RWPE2 (cell line): ENCODE measurements at regions not wholly inside any gene's neighbourhood (a gene's known extent, or its start where the extent isn't known, plus 50 kb on each side); places are given as distances from the start of the nearest gene placed in this dataset.

Source experiments
- ATAC-seq: fragments of 200-7000 bp; cut with Tn5 transposase; 3 replicates; pipeline ENCODE4 v1.9.1; 2021; ENCODE audit warnings: low read depth
- DNase-seq: peaks from one replicate; pipeline ENCODE4 v3.0.0-alpha.2; 2020; ENCODE audit warnings: low spot score
- H3K27ac ChIP-seq: fragments of 450-650 bp; 2 replicates; pipeline ENCODE4 v1.5.1; 2017; ENCODE audit warnings: mild to moderate bottlenecking; ENCODE audit not compliant: poor library complexity, severe bottlenecking
- H3K27me3 ChIP-seq: fragments of 250-450 bp; sonication (Bioruptor Pico); 2 replicates; pipeline ENCODE4 v1.5.1; 2021; ENCODE audit warnings: mild to moderate bottlenecking, moderate library complexity; ENCODE audit not compliant: insufficient read depth, poor library complexity, severe bottlenecking
- H3K36me3 ChIP-seq: fragments of 250-450 bp; sonication (Bioruptor Pico); 2 replicates; pipeline ENCODE4 v1.5.1; 2020; ENCODE audit warnings: low read depth, mild to moderate bottlenecking, moderate library complexity
- H3K4me1 ChIP-seq: fragments of 250-450 bp; sonication (Bioruptor Pico); 2 replicates; pipeline ENCODE4 v1.5.1; 2021; ENCODE audit warnings: mild to moderate bottlenecking, moderate library complexity; ENCODE audit not compliant: insufficient read depth, poor library complexity, severe bottlenecking
- H3K4me3 ChIP-seq: fragments of 250-450 bp; sonication (Bioruptor Pico); 2 replicates; pipeline ENCODE4 v1.5.1; 2021; ENCODE audit warnings: mild to moderate bottlenecking, moderate library complexity; ENCODE audit not compliant: severe bottlenecking
- H3K9me3 ChIP-seq: fragments of 250-450 bp; sonication (Bioruptor Pico); 2 replicates; pipeline ENCODE4 v1.5.1; 2021; ENCODE audit warnings: mild to moderate bottlenecking, moderate library complexity; ENCODE audit not compliant: severe bottlenecking
- CTCF ChIP-seq: fragments of 450-650 bp; IDR thresholded peaks from one replicate; pipeline ENCODE4 v1.5.1; 2017; ENCODE audit warnings: mild to moderate bottlenecking, moderate library complexity; ENCODE audit not compliant: poor library complexity, severe bottlenecking

- no peaks in the 10 kb centered on the region for H3K27me3 ChIP-seq
- DNase-seq (no peak), ATAC-seq (no peak)
- H3K27ac ChIP-seq = no peak overlapping the region
- H3K4me3 ChIP-seq = no peak overlapping the region
- TF ChIP-seq CTCF = no peak
- H3K9me3 ChIP-seq = no peaks in the 10 kb centered on the region
- no peaks in the 10 kb centered on the region for H3K4me1 ChIP-seq
- H3K36me3 ChIP-seq = no peaks in the 10 kb centered on the region
Measured at GRCh38 chr11:129589190-129589860, 213.7 kb downstream of the BARX2 start.

GRCh38 chr11:129590030-129590752 is 214.5 kb downstream of the BARX2 start:
- H3K27ac ChIP-seq = no peak overlapping the region
- H3K36me3 ChIP-seq = no peaks in the 10 kb centered on the region
- TF ChIP-seq CTCF = no peak
- DNase-seq = no peak
- no peaks in the 10 kb centered on the region for H3K27me3 ChIP-seq
- no peaks in the 10 kb centered on the region for H3K4me1 ChIP-seq
- ATAC-seq = no peak
- H3K4me3 ChIP-seq = no peak overlapping the region
- H3K9me3 ChIP-seq = no peaks in the 10 kb centered on the region

- TF ChIP-seq CTCF = no peak
- Histone ChIP-seq H3K4me1 (no peaks in the 10 kb centered on the region), H3K9me3 (no peaks in the 10 kb centered on the region), H3K4me3 (no peak overlapping the region), H3K36me3 (no peaks in the 10 kb centered on the region), H3K27ac (no peak overlapping the region), H3K27me3 (no peaks in the 10 kb centered on the region)
- no peak for DNase-seq
- no peak for ATAC-seq
Measured at GRCh38 chr11:129590753-129591475, 215.3 kb downstream of the BARX2 start.

GRCh38 chr11:129591527-129591926 is 215.9 kb downstream of the BARX2 start:
- no peak overlapping the region for H3K4me3 ChIP-seq
- no peaks in the 10 kb centered on the region for H3K9me3 ChIP-seq
- H3K36me3 ChIP-seq = no peaks in the 10 kb centered on the region
- DNase-seq (no peak), ATAC-seq (no peak)
- H3K4me1 ChIP-seq = no peaks in the 10 kb centered on the region
- H3K27ac ChIP-seq = no peak overlapping the region
- H3K27me3 ChIP-seq = no peaks in the 10 kb centered on the region
- no peak for TF ChIP-seq CTCF

- no peaks in the 10 kb centered on the region for H3K4me1 ChIP-seq
- DNase-seq (no peak), ATAC-seq (no peak)
- no peak overlapping the region for H3K4me3 ChIP-seq
- no peaks in the 10 kb centered on the region for H3K27me3 ChIP-seq
- no peaks in the 10 kb centered on the region for H3K9me3 ChIP-seq
- no peak for TF ChIP-seq CTCF
- H3K36me3 ChIP-seq = no peaks in the 10 kb centered on the region
- H3K27ac ChIP-seq = no peak overlapping the region
Measured at GRCh38 chr11:129592191-129592590, 216.5 kb downstream of the BARX2 start.
